HG03439 (cell line): ENCODE measurements at regions not wholly inside any gene's neighbourhood (a gene's known extent, or its start where the extent isn't known, plus 50 kb on each side); places are given as distances from the start of the nearest gene placed in this dataset.
"Not testable (repeated sequence)": the region's sequence is repeated elsewhere in the genome, so short reads cannot be mapped to it uniquely, and the experiment has no call there.

Experiments
- ATAC-seq: cut with Tn5 transposase; IDR thresholded peaks from one replicate; pipeline ENCODE4 v1.9.1; 2021; ENCODE audit warnings: mild to moderate bottlenecking, moderate library complexity; ENCODE audit not compliant: unreplicated experiment

DNA sequence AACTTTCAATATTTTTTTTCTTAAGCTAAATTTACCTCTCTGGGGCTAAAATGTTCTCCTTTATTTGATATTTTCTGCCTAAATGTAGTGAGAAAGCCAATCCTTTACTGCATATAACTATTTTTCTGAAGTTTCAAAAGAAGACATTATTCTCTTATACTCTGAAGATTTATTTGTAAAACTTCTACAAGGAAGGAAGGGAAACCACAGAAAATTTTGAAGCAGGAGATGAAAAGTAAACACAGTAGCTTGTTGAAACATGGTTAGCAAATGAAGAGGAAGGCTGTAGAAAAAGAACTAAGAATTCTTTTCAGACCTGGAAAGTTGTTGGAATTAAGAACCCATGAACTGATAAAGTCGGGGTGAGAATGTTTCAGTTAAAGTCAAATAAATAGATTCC lies 330.3 kb downstream of the HGF start:
- no peak for ATAC-seq

DNA sequence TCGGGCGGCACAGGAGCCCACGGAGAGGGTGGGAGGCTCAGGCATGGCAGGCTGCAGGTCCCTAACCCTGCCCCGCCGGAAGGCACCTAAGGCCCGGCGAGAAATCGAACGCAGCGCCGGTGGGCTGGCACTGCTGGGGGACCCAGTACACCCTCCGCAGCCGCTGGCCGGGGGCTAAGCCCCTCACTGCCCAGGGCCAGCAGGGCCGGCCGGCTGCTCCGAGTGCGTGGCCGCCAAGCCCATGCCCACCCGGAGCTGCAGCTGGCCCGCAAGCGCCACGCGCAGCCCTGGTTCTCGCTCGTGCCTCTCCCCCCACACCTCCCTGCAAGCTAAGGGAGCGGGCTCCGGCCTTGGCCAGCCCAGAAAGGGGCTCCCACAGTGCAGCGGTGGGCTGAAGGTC lies 332.7 kb downstream of the HGF start:
- ATAC-seq: not testable (repeated sequence)

DNA sequence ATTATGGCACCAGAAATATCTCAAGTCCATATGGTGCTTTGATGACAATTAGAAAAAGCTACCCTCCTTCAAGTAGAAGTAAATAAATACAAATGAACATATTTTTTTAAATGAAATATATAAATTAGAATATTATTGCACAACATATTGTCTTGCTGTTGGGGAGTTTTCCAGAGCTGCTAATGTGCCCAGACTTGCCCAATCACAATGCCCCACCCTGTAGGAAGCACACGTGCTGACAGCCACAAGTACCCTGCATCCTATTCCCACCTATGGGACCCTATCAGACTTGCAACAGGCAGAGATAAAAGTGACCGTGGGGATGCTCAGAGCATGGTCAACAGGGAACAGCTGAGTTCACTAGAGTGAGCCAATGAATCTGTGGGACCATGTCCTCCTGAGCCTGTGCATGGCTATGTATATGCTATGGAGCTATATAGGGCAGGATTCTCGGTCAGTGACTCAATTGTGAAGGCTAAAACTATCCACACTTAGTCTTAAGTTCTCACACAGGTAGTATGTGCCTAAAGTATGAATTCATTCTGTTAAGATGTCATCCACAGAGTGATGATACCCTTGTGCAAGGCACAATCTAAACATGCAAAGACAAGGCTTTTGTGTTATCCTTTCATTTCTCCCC lies 336.0 kb downstream of the HGF start:
- no peak for ATAC-seq

DNA sequence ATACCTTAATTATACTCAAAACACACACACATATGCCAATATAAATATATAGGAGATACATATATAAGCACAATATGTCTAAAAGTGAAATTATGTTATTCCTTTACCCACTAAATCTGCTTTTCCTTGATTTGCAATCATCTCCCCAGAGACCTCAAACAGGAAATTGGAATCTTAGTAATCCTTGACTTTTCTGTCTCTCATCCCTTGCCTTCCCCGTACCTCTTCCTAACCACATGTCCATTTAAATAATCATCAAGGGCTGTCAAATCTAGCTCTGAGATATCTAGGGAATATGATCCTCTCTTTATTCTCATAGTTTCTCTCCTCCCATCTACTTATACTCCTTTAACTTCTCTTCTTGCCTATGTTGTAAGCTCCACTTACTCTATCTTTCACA lies 336.6 kb downstream of the HGF start:
- no peak for ATAC-seq

DNA sequence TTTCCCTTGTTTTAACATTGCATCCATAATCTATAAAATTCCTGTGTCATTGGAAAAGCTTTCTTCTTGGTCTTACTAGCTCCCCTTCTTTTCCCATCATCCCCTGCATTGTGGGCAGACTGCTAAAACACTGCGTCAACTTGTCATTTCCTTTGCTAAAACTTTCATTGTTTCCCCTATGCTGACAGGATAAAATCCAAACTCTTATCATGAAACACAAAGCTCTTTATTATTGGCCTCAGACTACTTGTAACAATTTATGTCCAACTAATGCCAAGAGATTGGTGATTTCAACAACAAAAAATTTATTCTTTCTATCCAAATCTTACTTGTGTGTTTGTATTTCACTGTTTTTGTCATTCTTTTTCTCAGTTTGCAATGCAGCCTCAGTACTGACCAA lies 339.1 kb downstream of the HGF start:
- no peak for ATAC-seq

DNA sequence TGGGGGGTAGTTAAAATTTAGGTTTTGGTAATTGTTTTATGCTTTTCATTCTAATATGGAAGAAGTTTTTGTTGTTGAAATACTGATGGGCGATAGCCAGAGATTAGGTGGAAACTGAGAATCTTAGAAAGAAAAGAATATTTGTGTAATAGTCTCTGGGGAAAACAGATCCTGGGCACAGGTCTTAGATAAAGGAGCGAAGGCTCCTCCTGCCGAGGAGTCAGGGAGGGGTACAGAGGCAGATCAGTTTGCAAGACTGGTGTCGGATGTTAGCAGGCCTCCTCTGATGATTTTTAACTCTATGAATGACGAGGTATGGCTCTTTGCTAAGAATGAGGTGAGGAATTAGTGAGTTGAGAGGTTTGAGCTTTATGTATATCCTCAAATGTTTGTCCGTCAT lies 339.7 kb downstream of the HGF start:
- no peak for ATAC-seq

DNA sequence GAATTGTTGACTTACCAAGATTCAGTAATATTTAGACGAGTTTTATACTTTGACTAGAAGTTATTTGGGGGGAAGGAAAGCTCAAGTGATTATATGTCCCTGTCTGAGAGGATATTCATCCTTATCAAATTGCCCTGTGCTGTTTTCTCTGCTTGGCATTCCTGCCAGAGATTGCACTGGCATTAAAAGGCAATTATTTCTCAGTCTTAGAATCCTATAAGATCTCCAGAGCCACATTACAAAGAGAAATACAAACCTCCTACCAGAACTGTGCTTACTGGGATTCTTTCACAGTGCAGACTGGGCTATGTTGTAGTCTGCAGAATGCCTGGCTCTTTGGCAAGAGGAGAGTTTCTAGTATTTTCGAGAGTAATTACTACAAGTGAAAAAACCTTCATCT lies 342.4 kb downstream of the HGF start:
- ATAC-seq: no peak

DNA sequence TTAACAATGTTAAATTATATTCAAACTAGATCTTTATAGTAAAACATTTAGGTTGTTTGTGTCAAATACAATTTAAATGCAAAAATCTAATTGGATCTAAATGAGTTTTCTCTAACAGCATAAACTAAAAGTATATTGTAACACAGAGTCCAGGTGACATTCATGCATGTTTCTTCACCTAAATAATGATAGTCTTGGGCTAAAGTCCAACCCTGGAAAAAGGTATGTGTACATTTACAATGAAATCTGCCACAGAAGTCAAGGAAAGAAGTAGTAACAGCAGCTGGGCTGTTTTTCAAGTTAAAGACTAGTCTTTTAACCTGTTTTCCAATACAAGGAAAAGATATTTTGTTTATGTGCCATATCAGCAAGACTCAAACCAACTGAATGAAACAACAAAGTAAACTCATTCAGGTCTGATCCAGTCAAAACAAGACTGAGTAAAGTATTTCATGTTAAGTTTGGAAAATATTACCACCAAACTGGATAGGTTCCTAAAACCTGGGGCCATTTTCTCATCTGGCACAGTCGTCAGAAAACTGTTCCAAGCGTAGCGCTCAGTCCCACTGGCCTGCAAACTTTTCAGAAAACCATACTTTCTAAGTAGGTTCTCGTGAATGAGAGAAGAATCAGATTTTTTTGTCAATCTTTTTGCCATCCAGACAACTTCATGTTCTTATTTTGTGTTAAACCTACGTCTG lies 349.2 kb downstream of the HGF start:
- ATAC-seq: no peak

DNA sequence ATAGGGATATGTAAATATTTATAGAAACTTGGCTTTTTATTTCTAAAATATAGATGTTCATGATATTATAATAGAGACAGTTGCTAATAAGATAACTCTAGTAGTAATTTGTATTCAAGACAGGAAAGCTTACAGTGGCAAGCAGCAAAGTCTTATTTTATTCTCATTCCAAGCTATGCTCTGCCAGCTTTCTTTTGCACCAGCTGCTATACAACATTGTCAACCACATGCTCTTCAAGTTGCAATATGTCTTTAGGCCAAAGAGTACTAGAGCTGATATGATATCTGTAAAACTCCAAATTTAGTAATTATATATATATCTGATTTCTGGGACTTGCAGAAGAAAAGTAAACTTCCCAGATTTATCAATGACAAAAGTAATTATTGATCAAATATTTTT lies 350.1 kb downstream of the HGF start:
- ATAC-seq: no peak

DNA sequence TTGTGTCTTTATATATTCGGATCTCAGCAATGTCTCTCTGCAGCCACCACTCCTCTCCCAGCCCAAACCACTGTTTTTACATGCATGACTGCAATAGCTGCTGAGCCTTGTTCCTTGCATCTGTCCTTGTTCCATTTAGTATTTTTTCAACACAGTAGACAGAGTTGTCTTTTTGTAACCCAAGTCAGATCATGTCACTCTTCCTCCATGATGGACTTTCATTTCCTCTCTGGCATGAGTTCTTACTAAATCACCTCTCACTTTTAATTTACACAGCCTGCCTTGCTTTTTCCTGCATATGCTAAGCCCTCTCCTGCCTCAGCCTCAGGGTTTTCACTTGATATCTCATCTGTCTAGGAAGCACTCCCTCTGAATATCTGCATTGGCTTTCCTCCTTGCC lies 353.2 kb downstream of the HGF start:
- no peak for ATAC-seq

DNA sequence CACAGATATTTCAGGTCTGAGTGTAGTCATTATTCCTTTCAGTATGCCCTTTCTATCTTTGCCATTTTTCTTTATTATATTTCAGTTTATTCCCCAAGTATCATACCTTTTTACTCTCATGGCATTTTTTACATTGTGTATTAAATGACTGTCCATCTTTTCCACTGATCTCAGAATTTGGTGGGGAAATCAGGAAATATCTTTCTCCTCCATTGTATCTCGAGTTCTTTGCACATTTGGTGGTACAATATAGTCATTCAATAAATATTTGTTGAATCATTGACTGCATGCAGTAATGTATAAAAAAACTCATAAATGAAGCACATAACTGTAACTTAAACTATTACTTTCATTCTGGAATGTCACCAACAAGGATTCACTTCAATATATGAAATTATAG lies 354.7 kb downstream of the HGF start:
- ATAC-seq: no peak

DNA sequence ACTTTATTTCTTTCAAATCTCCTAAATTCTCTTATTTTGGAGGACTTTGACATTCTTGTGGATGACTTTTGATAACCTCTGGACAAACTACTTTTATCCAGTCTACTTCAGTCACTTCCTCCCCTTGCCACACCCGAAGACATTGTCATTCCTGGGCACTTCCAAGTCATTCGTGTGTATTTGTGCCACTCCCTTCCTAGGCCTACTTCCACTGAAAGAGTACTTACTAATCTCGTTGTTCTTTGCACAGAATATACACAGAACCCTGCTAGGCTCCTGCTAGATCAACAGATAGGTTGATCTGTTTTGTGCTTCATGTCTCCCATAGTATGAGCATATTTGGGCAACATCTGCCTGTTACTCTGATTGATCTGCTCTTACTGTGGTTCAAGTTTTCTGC lies 355.4 kb downstream of the HGF start:
- no peak for ATAC-seq

DNA sequence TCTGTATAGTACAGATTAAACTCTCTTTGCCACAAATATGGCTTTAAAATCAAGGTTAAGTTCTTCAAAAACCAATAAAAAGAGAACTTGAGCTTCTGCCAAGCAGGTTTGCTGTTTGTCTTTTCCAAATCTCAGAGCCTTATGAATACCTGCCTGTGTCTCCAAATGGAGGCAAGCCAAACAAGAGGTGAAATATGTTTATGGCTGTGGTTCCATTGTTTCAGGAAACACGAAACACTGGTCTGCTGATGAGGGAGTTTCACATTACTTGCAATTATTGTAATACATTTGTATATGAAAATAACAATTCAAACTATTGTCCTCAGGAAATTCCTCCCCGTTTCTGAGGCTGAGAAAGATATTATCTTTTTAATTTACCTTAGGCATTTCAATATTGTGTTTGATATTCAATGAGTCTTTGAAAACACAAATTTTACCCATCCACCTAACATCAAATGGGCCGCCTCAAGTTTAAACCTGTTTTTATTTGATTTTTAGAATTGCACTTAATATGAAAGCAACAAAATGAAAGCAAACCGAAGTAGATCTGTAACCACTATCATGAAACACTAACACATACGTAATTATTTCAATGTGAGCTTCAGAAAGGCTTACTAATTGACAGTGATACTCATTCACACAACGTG lies 359.3 kb downstream of the HGF start:
- ATAC-seq: no peak

DNA sequence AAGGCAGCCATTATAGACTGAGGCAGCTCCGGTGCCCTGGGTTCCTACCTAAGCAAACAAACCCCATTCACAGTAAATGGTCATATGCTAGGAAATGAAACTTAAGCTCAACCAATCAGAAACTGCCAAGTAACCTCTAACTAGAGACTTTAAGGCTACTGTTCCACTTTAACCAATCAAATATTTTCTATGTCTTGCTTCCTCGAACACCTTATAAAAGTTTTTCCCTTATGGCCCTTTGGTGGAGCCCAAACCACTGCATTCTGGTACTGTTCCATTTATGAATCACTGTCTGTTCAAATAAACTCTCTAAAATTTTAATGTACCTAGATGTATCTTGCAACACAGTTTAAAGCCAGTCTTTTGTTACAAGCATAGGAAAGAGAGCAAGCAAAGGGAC lies 361.1 kb downstream of the HGF start:
- no peak for ATAC-seq

DNA sequence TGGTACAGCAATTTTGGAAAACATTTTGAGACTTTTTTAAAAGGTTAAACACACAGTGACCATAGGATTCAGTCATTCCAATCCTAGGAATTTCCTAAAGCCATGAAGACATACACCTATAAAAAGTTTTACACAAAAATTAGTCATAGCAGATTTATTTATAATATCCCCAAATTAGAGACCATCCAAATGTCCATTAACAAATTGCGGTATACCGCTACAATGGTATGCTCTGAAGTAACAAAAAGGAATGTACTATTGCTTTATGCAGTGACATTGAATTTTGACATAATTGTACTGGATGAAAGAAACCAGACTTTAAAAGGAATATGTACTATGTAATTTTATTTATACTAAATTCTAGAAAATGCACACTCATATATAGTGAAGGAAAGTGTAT lies 362.8 kb downstream of the HGF start:
- ATAC-seq: no peak

DNA sequence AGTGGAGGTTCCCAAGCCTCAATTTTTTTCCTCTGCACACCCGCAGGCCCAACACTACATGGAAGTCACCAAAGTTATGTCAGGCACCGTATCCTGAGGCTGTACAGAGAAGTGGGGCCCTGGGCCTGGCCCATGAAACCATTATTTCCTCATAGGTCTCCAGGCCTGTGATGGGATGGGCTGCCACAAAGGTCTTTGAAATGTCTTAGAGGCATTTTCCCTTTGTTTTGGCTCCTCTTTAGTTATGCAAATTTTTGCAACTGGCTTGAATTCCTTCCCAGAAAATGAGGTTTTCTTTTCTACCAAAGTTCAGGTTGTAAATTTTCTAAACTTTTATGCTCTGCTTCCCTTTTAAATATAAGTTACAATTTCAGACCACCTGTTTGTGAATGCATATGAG lies 365.2 kb downstream of the HGF start:
- no peak for ATAC-seq

DNA sequence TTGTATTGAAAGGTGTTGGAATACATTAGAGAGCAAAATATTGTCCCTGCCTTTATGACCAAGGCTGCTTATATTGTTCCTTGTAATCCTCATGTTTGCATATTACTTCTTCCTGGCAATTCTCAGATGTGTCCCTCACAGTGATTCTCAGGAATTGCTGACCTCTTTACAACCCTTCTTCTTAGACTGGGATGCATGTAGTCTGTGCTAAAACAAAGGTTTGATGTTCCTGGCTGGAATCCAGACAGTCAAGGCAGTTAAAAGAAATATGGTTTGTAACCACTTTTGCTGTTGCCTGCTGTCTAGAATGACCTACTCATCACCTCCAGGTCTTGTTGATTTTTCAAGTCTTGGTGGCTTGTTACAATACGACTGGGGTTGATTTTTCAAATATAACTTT lies 367.6 kb downstream of the HGF start:
- ATAC-seq: no peak

DNA sequence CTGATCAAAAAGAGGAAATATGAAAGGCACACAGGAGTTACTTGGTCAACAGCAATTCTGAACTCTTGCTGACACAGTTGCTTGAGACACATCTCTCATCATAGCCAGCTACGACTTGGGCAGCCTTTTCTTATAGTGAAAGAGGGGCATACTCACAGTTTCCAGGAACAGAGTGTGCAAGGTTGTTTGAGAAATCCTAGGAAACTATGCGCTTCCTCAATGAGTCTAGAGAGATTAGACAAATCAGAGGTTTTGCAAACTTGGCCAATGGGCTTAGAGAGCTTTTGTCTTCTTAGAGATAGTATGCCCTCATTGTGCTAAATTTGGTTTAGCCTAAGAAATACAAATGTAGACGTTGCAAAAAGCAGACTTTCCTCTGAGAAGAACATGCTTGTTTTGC lies 370.4 kb downstream of the HGF start:
- no peak for ATAC-seq

DNA sequence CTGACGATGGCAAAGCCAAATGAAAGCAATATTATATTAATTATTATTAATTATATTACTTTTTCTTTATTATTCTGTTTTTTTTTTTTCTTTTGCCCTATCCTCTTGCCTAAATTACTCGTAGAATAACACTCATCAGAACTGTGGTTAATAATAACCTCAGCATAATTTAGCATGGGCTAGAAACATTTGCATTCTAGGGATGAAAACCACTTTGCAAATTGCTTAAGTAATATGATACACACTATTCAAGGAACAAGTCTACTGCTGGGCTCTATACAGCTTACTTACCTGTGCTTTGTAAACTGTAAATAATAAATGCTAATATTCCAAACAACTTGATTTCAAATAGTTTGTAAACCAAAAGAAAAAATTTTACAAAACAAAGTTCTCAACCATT lies 375.8 kb downstream of the HGF start:
- no peak for ATAC-seq

DNA sequence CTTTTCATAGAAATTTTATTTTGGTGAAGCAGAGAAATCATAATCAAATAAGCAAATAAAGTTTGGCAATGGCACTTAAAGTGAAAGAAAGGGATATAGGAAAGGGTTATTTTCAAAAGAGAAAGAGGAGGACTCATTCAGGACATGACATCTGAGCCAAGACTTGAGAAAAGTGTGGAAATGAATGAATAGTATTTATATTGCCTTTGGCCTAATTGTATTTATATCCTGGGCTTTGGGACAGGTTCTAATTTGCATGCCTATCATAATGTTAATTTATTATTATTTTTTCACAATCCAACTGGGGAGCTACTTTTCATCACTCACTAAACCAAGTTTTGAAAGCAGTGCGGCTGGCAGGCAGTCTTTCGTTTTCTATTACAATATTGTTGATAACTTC lies 376.8 kb downstream of the HGF start:
- ATAC-seq: no peak

DNA sequence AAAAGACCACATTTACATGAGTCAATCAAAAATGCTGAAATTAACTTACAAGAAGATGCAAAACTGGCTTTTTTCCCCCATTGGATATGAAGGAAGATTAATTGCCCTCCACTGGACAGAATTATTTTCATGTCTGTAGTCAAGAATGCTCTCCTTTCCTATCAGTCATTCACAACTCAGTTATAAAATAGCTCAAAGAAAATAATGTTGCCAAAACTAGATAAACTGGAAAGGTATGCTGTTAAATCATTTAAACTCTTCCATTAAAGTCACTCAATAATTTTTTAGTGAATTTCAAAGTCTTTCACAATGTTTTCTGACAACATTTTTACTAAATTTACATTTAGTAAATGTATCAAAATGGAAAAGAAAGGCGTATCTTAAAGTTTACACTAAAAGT lies 384.5 kb downstream of the HGF start:
- no peak for ATAC-seq

DNA sequence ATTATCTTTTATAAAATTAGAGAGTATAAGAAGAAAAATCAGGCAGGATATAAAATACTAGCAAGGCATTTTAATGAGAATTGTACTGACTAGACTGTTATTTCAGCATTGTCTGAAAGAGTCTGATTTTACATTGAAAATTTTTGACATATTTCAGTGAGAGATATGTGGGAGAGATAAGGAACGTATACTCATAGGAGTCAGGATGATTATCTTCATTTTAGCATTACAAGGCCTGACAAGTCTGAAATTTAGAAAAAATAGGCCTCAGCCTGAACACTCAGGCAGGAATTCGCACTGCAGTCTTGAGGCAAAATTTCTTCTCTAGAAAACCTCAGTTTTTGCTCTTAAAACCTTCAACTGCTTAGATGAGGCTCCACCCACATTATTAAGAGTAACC lies 386.0 kb downstream of the HGF start:
- ATAC-seq: no peak

DNA sequence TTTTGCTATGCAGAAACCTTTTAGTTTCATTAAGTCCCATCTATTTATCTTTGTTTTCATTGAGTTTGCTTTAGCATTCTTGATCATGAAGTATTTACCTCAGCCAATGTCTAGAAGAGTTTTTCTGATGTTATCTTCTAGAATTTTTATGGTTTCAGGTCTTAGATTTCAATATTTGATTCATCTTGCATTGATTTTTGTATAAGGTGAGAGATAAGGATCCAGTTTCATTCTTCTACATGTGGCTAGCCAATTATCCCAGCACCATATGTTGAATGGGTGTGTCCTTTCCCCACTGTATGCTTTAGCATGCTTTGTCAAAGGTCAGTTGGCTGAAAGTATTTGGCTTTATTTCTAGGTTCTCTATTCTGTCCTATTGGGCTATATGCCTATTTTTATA lies 395.2 kb downstream of the HGF start:
- ATAC-seq: not testable (repeated sequence)
